Endothelial cell of umbilical vein (primary cell): ENCODE measurements at regions not wholly inside any gene's neighbourhood (a gene's known extent, or its start where the extent isn't known, plus 50 kb on each side); places are given as distances from the start of the nearest gene placed in this dataset.

ENCODE experiments used
- BruUV-seq: library from RNA; stranded (reverse); fragments of 400-500 nt; replicated peaks from 2 replicates; lab custom pipeline; 2021; lab: Mats Ljungman, UMichigan
- CTCF ChIA-PET: fragments of 300-600, 350-600 bp; sonication (Branson Sonifier 250); formaldehyde crosslinking; loops from one replicate; lab custom pipeline; 2021; ENCODE audit warnings: antibody characterized with exemption, inconsistent platforms; lab: Charles Lee
- POLR2A ChIA-PET: fragments of 300-600, 350-600 bp; sonication (Branson Sonifier 250); formaldehyde crosslinking; loops from one replicate; lab custom pipeline; 2021; ENCODE audit warnings: antibody characterized with exemption, inconsistent platforms; lab: Charles Lee
- DNase-seq: peaks from one replicate; pipeline ENCODE4 v3.0.0-alpha.2; 2011; ENCODE audit warnings: low read depth, low spot score
- FAIRE-seq: peaks from 2 replicates; lab custom pipeline; 2011; peaks lifted over from hg19 to GRCh38; lab: Jason Lieb, UNC
- H2AFZ ChIP-seq: 2 replicates; pipeline ENCODE4 v1.6.0; 2012; ENCODE audit warnings: low read depth, low read length, control low read depth, inconsistent platforms
- H3K27ac ChIP-seq: 2 replicates; pipeline ENCODE4 v1.5.1; 2011; ENCODE audit warnings: low read depth, mild to moderate bottlenecking, control low read depth, low read length, moderate library complexity; ENCODE audit not compliant: insufficient read depth
- H3K27me3 ChIP-seq, 2 experiments: 2 replicates each; pipeline versions ENCODE4 v1.6.0 to v1.6.1; 2011; ENCODE audit warnings: low read length in 2 of 2, mixed read lengths in 1 of 2; ENCODE audit not compliant: control insufficient read depth in 2 of 2, insufficient read depth in 2 of 2
- H3K36me3 ChIP-seq, 2 experiments: 2 replicates in 1 of 2; 3 replicates in 1 of 2; pipeline ENCODE4 v1.5.1; 2011; ENCODE audit warnings: low read length in 2 of 2, mild to moderate bottlenecking in 1 of 2, moderate library complexity in 1 of 2; ENCODE audit not compliant: control insufficient read depth in 2 of 2, insufficient read depth in 2 of 2; ENCODE audit errors: extremely low read depth in 1 of 2
- H3K4me1 ChIP-seq: 3 replicates; pipeline ENCODE4 v1.5.1; 2011; ENCODE audit warnings: mild to moderate bottlenecking, low read length; ENCODE audit not compliant: control insufficient read depth, insufficient read depth; ENCODE audit errors: extremely low read depth
- H3K4me2 ChIP-seq: 2 replicates; pipeline ENCODE4 v1.6.1; 2011; ENCODE audit warnings: low read length, control low read depth, mixed read lengths; ENCODE audit not compliant: insufficient read depth
- H3K4me3 ChIP-seq, 3 experiments: fragments of 200-600 bp in 1 of 3; sonication (generic), shearing (Covaris generic) in 1 of 3; replicated peaks in 1 of 3; 2 replicates each; pipeline ENCODE4 v1.5.1; 2011 to 2016; ENCODE audit warnings: control low read depth in 3 of 3, low read length in 3 of 3, mild to moderate bottlenecking in 2 of 3, inconsistent platforms in 1 of 3, low read depth in 1 of 3, moderate library complexity in 1 of 3; ENCODE audit not compliant: insufficient read depth in 1 of 3
- H3K79me2 ChIP-seq: 2 replicates; pipeline ENCODE4 v1.6.0; 2012; ENCODE audit warnings: low read length, inconsistent platforms; ENCODE audit not compliant: control insufficient read depth, insufficient read depth
- H3K9ac ChIP-seq: replicated peaks from 2 replicates; pipeline ENCODE3; 2011; ENCODE audit warnings: low read length, control low read depth; ENCODE audit not compliant: insufficient read depth; ENCODE audit errors: extremely low read depth
- H3K9me1 ChIP-seq: replicated peaks from 3 replicates; pipeline ENCODE4 v1.6.0; 2011; ENCODE audit warnings: mild to moderate bottlenecking, low read length; ENCODE audit not compliant: control insufficient read depth, insufficient read depth; ENCODE audit errors: extremely low read depth
- H3K9me3 ChIP-seq: replicated peaks from 2 replicates; pipeline ENCODE4 v1.5.1; 2012; ENCODE audit warnings: low read length, inconsistent platforms; ENCODE audit not compliant: control insufficient read depth, insufficient read depth
- H4K20me1 ChIP-seq: replicated peaks from 2 replicates; pipeline ENCODE3; 2011; ENCODE audit warnings: mild to moderate bottlenecking, low read length; ENCODE audit not compliant: control insufficient read depth, insufficient read depth; ENCODE audit errors: extremely low read depth
- EZH2 ChIP-seq: IDR thresholded peaks from 2 replicates; pipeline ENCODE4 v1.6.1; 2012; ENCODE audit warnings: borderline replicate concordance, low read depth, mild to moderate bottlenecking, moderate library complexity, low read length, inconsistent platforms; ENCODE audit not compliant: severe bottlenecking
- FOS ChIP-seq: IDR thresholded peaks from 2 replicates; pipeline ENCODE4 v1.6.1; 2011; ENCODE audit warnings: mild to moderate bottlenecking, low read length, moderate library complexity, borderline replicate concordance; ENCODE audit not compliant: insufficient read depth
- GATA2 ChIP-seq: IDR thresholded peaks from 2 replicates; pipeline ENCODE4 v1.7.0; 2011; ENCODE audit warnings: low read depth, mild to moderate bottlenecking, moderate library complexity, mixed read lengths, low read length; ENCODE audit not compliant: insufficient read length, insufficient read depth
- JUN ChIP-seq: IDR thresholded peaks from 2 replicates; pipeline ENCODE4 v1.6.1; 2011; ENCODE audit warnings: borderline replicate concordance, low read depth; ENCODE audit not compliant: insufficient read length, insufficient read depth
- MYC ChIP-seq: IDR thresholded peaks from one replicate; pipeline ENCODE4 v1.6.1; 2011; ENCODE audit warnings: mild to moderate bottlenecking, low read depth, low read length
- POLR2A ChIP-seq: IDR thresholded peaks from 2 replicates; pipeline ENCODE4 v1.6.1; 2012; ENCODE audit warnings: low read depth, mild to moderate bottlenecking, control low read depth, low read length
- POLR2AphosphoS5 ChIP-seq: IDR thresholded peaks from 2 replicates; pipeline ENCODE4 v1.6.1; 2012; ENCODE audit warnings: low read depth, mild to moderate bottlenecking, control low read depth, low read length, moderate library complexity; ENCODE audit not compliant: insufficient read depth
- dilution Hi-C: fragments of 300-500 bp; cut with MboI; formaldehyde crosslinking; loops from one replicate; pipeline ENCODE4 v1.15.0; 2019; ENCODE audit warnings: low sequenced_read_pairs; ENCODE audit not compliant: extremely low pct_ligation_motif_present
- intact Hi-C: fragments of 100-400 bp; cut with micrococcal nuclease; formaldehyde crosslinking; loops from one replicate; pipeline ENCODE4 v1.10.0; 2022
- TF ChIP-seq, protein P1 (sequence below), 2 donors: IDR thresholded peaks; 1 replicate in 1 of 2; 2 replicates in 1 of 2; pipeline ENCODE4 v1.5.1; 2011; ENCODE audit warnings: low read length in 2 of 2, mild to moderate bottlenecking in 2 of 2, moderate library complexity in 2 of 2, control low read depth in 1 of 2, inconsistent platforms in 1 of 2, low read depth in 1 of 2; ENCODE audit not compliant: insufficient read depth in 1 of 2; ENCODE audit errors: extremely low read depth in 1 of 2
- TF ChIP-seq, protein P2 (sequence below): IDR thresholded peaks from 2 replicates; pipeline ENCODE4 v1.6.1; 2011; ENCODE audit not compliant: insufficient read depth, insufficient read length

DNA sequence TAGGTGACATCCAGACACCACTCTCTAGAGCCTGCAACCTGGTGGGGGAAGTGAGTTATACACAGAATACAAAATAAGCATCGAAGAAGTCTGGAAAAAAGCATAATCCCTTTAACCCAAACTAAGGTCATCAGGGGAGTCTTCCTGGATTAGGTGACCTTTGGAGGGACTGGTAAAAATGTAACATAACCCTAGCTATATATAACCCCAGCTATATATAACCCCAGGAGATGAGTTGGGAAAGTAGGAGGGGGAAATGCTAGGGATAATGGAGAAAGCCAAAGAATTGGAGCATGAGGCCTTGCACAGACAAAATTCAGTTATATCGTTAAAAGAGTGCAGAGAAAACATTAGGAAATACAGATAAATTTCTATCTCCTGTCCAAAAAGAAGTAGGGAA is 164.8 kb downstream of the QRSL1 start:
- H2AFZ ChIP-seq, result no peak overlapping the region
- no peak overlapping the region for H3K4me3 ChIP-seq
- TF ChIP-seq, protein P1, sequence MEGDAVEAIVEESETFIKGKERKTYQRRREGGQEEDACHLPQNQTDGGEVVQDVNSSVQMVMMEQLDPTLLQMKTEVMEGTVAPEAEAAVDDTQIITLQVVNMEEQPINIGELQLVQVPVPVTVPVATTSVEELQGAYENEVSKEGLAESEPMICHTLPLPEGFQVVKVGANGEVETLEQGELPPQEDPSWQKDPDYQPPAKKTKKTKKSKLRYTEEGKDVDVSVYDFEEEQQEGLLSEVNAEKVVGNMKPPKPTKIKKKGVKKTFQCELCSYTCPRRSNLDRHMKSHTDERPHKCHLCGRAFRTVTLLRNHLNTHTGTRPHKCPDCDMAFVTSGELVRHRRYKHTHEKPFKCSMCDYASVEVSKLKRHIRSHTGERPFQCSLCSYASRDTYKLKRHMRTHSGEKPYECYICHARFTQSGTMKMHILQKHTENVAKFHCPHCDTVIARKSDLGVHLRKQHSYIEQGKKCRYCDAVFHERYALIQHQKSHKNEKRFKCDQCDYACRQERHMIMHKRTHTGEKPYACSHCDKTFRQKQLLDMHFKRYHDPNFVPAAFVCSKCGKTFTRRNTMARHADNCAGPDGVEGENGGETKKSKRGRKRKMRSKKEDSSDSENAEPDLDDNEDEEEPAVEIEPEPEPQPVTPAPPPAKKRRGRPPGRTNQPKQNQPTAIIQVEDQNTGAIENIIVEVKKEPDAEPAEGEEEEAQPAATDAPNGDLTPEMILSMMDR (IDR thresholded peaks at IDR 0.05; ENCODE audit: extremely low read depth in 1 of 2, insufficient read depth in 1 of 2, low read depth in 1 of 2, low read length in 2 of 2), result no peak
- TF ChIP-seq, protein P2, sequence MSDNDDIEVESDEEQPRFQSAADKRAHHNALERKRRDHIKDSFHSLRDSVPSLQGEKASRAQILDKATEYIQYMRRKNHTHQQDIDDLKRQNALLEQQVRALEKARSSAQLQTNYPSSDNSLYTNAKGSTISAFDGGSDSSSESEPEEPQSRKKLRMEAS, result no peak
- no peak for TF ChIP-seq POLR2AphosphoS5
- no peak for TF ChIP-seq EZH2
- no peak for TF ChIP-seq POLR2A
- TF ChIP-seq JUN, result no peak
- TF ChIP-seq GATA2, result no peak
- TF ChIP-seq MYC, result no peak
- TF ChIP-seq FOS, result no peak
- ChIA-PET CTCF (no interaction called here), POLR2A (no interaction called here)
- dilution Hi-C loops, result no loop called here
- no peaks in the 10 kb centered on the region for H4K20me1 ChIP-seq
- H3K79me2 ChIP-seq, result no peaks in the 10 kb centered on the region
- H3K9ac ChIP-seq, result no peak overlapping the region
- H3K9me1 ChIP-seq, result no peaks in the 10 kb centered on the region
- BruUV-seq, result no TSS peak
- no peaks in the 10 kb centered on the region for H3K9me3 ChIP-seq
- no peak for FAIRE-seq
- H3K27me3 ChIP-seq, result peaks cover 0 to 1% of the 10 kb centered on the region in 2 experiments
- DNase-seq, result no peak
- no peak overlapping the region for H3K27ac ChIP-seq
- H3K4me1 ChIP-seq, result no peaks in the 10 kb centered on the region
- no peaks in the 10 kb centered on the region for H3K36me3 ChIP-seq
- no peak overlapping the region for H3K4me2 ChIP-seq
- intact Hi-C loops, result no loop called here
